ENCODE measurements at regions not wholly inside any gene's neighbourhood (a gene's known extent, or its start where the extent isn't known, plus 50 kb on each side); places are given as distances from the start of the nearest gene placed in this dataset.
A peak's percentile ranks its signal among the peaks of the same experiment; 100 is the strongest.
"Not testable (repeated sequence)": the region's sequence is repeated elsewhere in the genome, so short reads cannot be mapped to it uniquely, and the experiment has no call there.

- intact Hi-C loops (cut with DNase I), result loop anchor here (2.0 to 10.0 kb wide), 2 partner anchors 99 to 119 kb away; partner anchors contain the start of gene COL1A2 (in 1 of the 2)
- no peak for DNase-seq (ENCODE audit: low spot score)
Measured at GRCh38 chr7:94295850-94296249, 98.8 kb upstream of the COL1A2 start.

GRCh38 chr7:94296881-94297280 lies 97.8 kb upstream of the COL1A2 start:
- intact Hi-C loops (cut with DNase I), result loop anchor here (2.0 to 10.0 kb wide), 2 partner anchors 98 to 118 kb away; partner anchors contain the start of gene COL1A2 (in 1 of the 2)
- no peak for DNase-seq (ENCODE audit: low spot score)

GRCh38 chr7:94297397-94297838 lies 97.3 kb upstream of the COL1A2 start:
- peak; percentile 91 for DNase-seq (ENCODE audit: low spot score)
- intact Hi-C loops (cut with DNase I), result loop anchor here (2.0 to 10.0 kb wide), 2 partner anchors 97 to 117 kb away; partner anchors contain the start of gene COL1A2 (in 1 of the 2)

GRCh38 chr7:94298943-94299342 lies 95.8 kb upstream of the COL1A2 start:
- intact Hi-C loops (cut with DNase I), result loop anchor here in 1 of 2 donors (10.0 kb wide), 1 partner anchor 116 kb away; no protein-coding TSS in a partner anchor

GRCh38 chr7:94300176-94300835 lies 94.4 kb upstream of the COL1A2 start:
- intact Hi-C loops (cut with DNase I), result loop anchor here (5.0 to 10.0 kb wide), 2 partner anchors 47 to 54 kb away; no protein-coding TSS in a partner anchor
- DNase-seq (ENCODE audit: low spot score), result no peak

More at GRCh38 chr7:94298943-94299342, 95.8 kb upstream of the COL1A2 start:
- DNase-seq (ENCODE audit: low spot score), result no peak

- intact Hi-C loops (cut with DNase I), result loop anchor here (5.0 to 10.0 kb wide), 2 partner anchors 46 to 54 kb away; no protein-coding TSS in a partner anchor
- DNase-seq (ENCODE audit: low spot score), result peak; percentile 92
Measured at GRCh38 chr7:94301024-94301586, 93.6 kb upstream of the COL1A2 start.

GRCh38 chr7:94303118-94303517 lies 91.6 kb upstream of the COL1A2 start:
- DNase-seq (ENCODE audit: low spot score), result no peak
- intact Hi-C loops (cut with DNase I), result loop anchor here (5.0 to 10.0 kb wide), 2 partner anchors 44 to 52 kb away; no protein-coding TSS in a partner anchor

GRCh38 chr7:94303695-94304094 lies 91.0 kb upstream of the COL1A2 start:
- no peak for DNase-seq (ENCODE audit: low spot score)

GRCh38 chr7:94304878-94305277 lies 89.8 kb upstream of the COL1A2 start:
- no peak for DNase-seq (ENCODE audit: low spot score)
- intact Hi-C loops (cut with DNase I), result loop anchor here (5.0 to 10.0 kb wide), 2 partner anchors 42 to 50 kb away; no protein-coding TSS in a partner anchor

More at GRCh38 chr7:94303695-94304094, 91.0 kb upstream of the COL1A2 start:
- intact Hi-C loops (cut with DNase I), result loop anchor here (5.0 to 10.0 kb wide), 2 partner anchors 44 to 51 kb away; no protein-coding TSS in a partner anchor

- no peak for DNase-seq (ENCODE audit: low spot score)
- intact Hi-C loops (cut with DNase I), result loop anchor here in 1 of 2 donors (10.0 kb wide), 1 partner anchor 49 kb away; no protein-coding TSS in a partner anchor
Measured at GRCh38 chr7:94305836-94306235, 88.9 kb upstream of the COL1A2 start.

- intact Hi-C loops (cut with DNase I), result loop anchor here in 1 of 2 donors (10.0 kb wide), 1 partner anchor 47 kb away; no protein-coding TSS in a partner anchor
- DNase-seq (ENCODE audit: low spot score), result no peak
Measured at GRCh38 chr7:94307399-94308048, 87.2 kb upstream of the COL1A2 start.

- intact Hi-C loops (cut with DNase I), result no loop called here
- no peak for DNase-seq (ENCODE audit: low spot score)
Measured at GRCh38 chr7:94311515-94311914, 83.2 kb upstream of the COL1A2 start.

GRCh38 chr7:94313926-94314325 lies 80.8 kb upstream of the COL1A2 start:
- intact Hi-C loops (cut with DNase I), result no loop called here
- DNase-seq (ENCODE audit: low spot score), result no peak

GRCh38 chr7:94314413-94315410 lies 80.0 kb upstream of the COL1A2 start:
- no peak for DNase-seq (ENCODE audit: low spot score)
- intact Hi-C loops (cut with DNase I), result no loop called here

- intact Hi-C loops (cut with DNase I); DNase-seq (ENCODE audit: low spot score): not testable (repeated sequence)
Measured at GRCh38 chr7:94321138-94321537, 73.6 kb upstream of the COL1A2 start.

GRCh38 chr7:94323844-94324243 lies 70.9 kb upstream of the COL1A2 start:
- intact Hi-C loops (cut with DNase I), result no loop called here

GRCh38 chr7:94324380-94325121 lies 70.1 kb upstream of the COL1A2 start:
- no peak for DNase-seq (ENCODE audit: low spot score)
- intact Hi-C loops (cut with DNase I), result no loop called here

More at GRCh38 chr7:94323844-94324243, 70.9 kb upstream of the COL1A2 start:
- DNase-seq (ENCODE audit: low spot score), result no peak

GRCh38 chr7:94325122-94325475 lies 69.6 kb upstream of the COL1A2 start:
- intact Hi-C loops (cut with DNase I), result no loop called here
- no peak for DNase-seq (ENCODE audit: low spot score)

All from posterior vena cava (tissue), 2 donors.